B cell (primary cell): ENCODE measurements at regions not wholly inside any gene's neighbourhood (a gene's known extent, or its start where the extent isn't known, plus 50 kb on each side); places are given as distances from the start of the nearest gene placed in this dataset.

Experiments used
- ATAC-seq: fragments of 200-7000 bp; cut with Tn5 transposase; one replicate; pipeline ENCODE4 v1.10.0; 2021; ENCODE audit warnings: low read depth, mild to moderate bottlenecking, moderate number of reproducible peaks, moderate library complexity
- CTCF ChIA-PET: fragments of 350-600 bp; sonication (Branson Sonifier 250); formaldehyde crosslinking; loops from one replicate; lab custom pipeline; 2021; ENCODE audit warnings: antibody characterized with exemption, inconsistent platforms; lab: Charles Lee
- POLR2A ChIA-PET: fragments of 350-600 bp; sonication (Branson Sonifier 250); formaldehyde crosslinking; loops from one replicate; lab custom pipeline; 2021; ENCODE audit warnings: antibody characterized with exemption; lab: Charles Lee
- DNase-seq: peaks from one replicate; pipeline ENCODE4 v3.0.0; 2013
- H2AFZ ChIP-seq: 2 replicates; pipeline ENCODE4 v1.6.1; 2012; ENCODE audit warnings: mild to moderate bottlenecking, low read depth, low read length; ENCODE audit not compliant: insufficient read depth, poor library complexity, severe bottlenecking
- H3K27ac ChIP-seq, 2 donors: 1 replicate in 1 of 2; 2 replicates in 1 of 2; pipeline ENCODE4 v1.5.1; 2012 to 2013; ENCODE audit warnings: low read length in 2 of 2, mild to moderate bottlenecking in 2 of 2, moderate library complexity in 1 of 2
- H3K27me3 ChIP-seq, 4 experiments: fragments of 200-600 bp in 1 of 4; sonication (generic) in 1 of 4; replicated peaks in 1 of 4; 1 replicate in 2 of 4; 2 replicates in 2 of 4; pipeline versions ENCODE4 v1.6.1 to v1.7.0; 2013 to 2016; ENCODE audit warnings: low read length in 3 of 4, mild to moderate bottlenecking in 2 of 4, mixed read lengths in 1 of 4, moderate library complexity in 1 of 4; ENCODE audit not compliant: insufficient read depth in 4 of 4, control insufficient read depth in 3 of 4; ENCODE audit errors: control extremely low read depth in 1 of 4
- H3K36me3 ChIP-seq, 2 experiments: replicated peaks in 1 of 2; 1 replicate in 1 of 2; 2 replicates in 1 of 2; pipeline versions ENCODE4 v1.6.1 to v1.7.1; 2013; ENCODE audit warnings: low read length in 1 of 2; ENCODE audit not compliant: insufficient read depth in 2 of 2, control insufficient read depth in 1 of 2; ENCODE audit errors: control extremely low read depth in 1 of 2, extremely low read depth in 1 of 2
- H3K4me1 ChIP-seq, 2 donors: fragments of 200-600 bp in 1 of 2; sonication (generic) in 1 of 2; 1 replicate in 1 of 2; 2 replicates in 1 of 2; pipeline versions ENCODE4 v1.5.1 to v1.6.1; 2013 to 2017; ENCODE audit warnings: low read length in 2 of 2; ENCODE audit not compliant: control insufficient read depth in 2 of 2, insufficient read depth in 2 of 2
- H3K4me2 ChIP-seq: replicated peaks from 2 replicates; pipeline ENCODE3; 2012; ENCODE audit warnings: mild to moderate bottlenecking, low read depth, low read length; ENCODE audit not compliant: poor library complexity, severe bottlenecking
- H3K4me3 ChIP-seq, 5 experiments: fragments of 200-600 bp in 1 of 5; sonication (generic) in 1 of 5; 1 replicate in 3 of 5; 2 replicates in 2 of 5; pipeline versions ENCODE4 v1.5.1 to v1.7.0; 2011 to 2016; ENCODE audit warnings: low read length in 4 of 5, mild to moderate bottlenecking in 4 of 5, low read depth in 2 of 5, control low read depth in 1 of 5, moderate library complexity in 1 of 5; ENCODE audit not compliant: insufficient read depth in 1 of 5; ENCODE audit errors: control extremely low read depth in 1 of 5, extremely low read depth in 1 of 5
- H3K79me2 ChIP-seq: fragments of 200-600 bp; sonication (generic); one replicate; pipeline ENCODE4 v1.6.0; 2016; ENCODE audit warnings: low read length; ENCODE audit not compliant: control insufficient read depth, insufficient read depth
- H3K9ac ChIP-seq: fragments of 200-600 bp; sonication (generic); 2 replicates; pipeline ENCODE4 v1.6.1; 2017; ENCODE audit warnings: mild to moderate bottlenecking, low read length, moderate library complexity
- H3K9me3 ChIP-seq, 3 donors: one replicate each; pipeline versions ENCODE4 v1.6.1 to v1.7.1; 2013; ENCODE audit warnings: low read length in 2 of 3; ENCODE audit not compliant: control insufficient read depth in 2 of 3, insufficient read depth in 1 of 3; ENCODE audit errors: control extremely low read depth in 1 of 3
- H4K20me1 ChIP-seq: 2 replicates; pipeline ENCODE4 v1.6.0; 2012; ENCODE audit warnings: mild to moderate bottlenecking, low read length; ENCODE audit not compliant: insufficient read depth, control insufficient read depth, poor library complexity, severe bottlenecking
- H3K27ac Mint-ChIP-seq: one replicate; pipeline ENCODE4 v1.8.0; 2021; ENCODE audit warnings: mixed read lengths
- H3K27me3 Mint-ChIP-seq: one replicate; pipeline ENCODE4 v1.8.0; 2021; ENCODE audit warnings: mixed read lengths
- H3K4me1 Mint-ChIP-seq: one replicate; pipeline ENCODE4 v1.8.0; 2021; ENCODE audit warnings: mixed read lengths
- H3K4me3 Mint-ChIP-seq: one replicate; pipeline ENCODE4 v1.8.0; 2021; ENCODE audit warnings: mixed read lengths
- H3K9me3 Mint-ChIP-seq: one replicate; pipeline ENCODE4 v1.8.0; 2022; ENCODE audit warnings: mixed read lengths; ENCODE audit not compliant: insufficient read depth
- EZH2 ChIP-seq: IDR thresholded peaks from 2 replicates; pipeline ENCODE4 v1.6.1; 2012; ENCODE audit warnings: borderline replicate concordance, low read depth, mild to moderate bottlenecking, moderate library complexity, low read length; ENCODE audit not compliant: insufficient read depth, poor library complexity, severe bottlenecking
- WGBS: methylation state at CpG from one replicate; pipeline ENCODE4 v1.1.5; 2013; ENCODE audit warnings: missing lambda C conversion rate; ENCODE audit not compliant: insufficient coverage; 5-methylcytosine and 5-hydroxymethylcytosine counted together
- intact Hi-C: fragments of 100-400 bp; cut with micrococcal nuclease; formaldehyde crosslinking; loops from one replicate; pipeline ENCODE4 v1.10.0; 2022
- TF ChIP-seq, protein P1 (sequence below): fragments of 200-600 bp; IDR thresholded peaks from one replicate; pipeline ENCODE4 v1.8.0; 2022; ENCODE audit warnings: antibody characterized with exemption, mild to moderate bottlenecking

- CTCF ChIA-PET, result no interaction called here
- no peaks in the 10 kb centered on the region for H3K9me3 Mint-ChIP-seq
- no peaks in the 10 kb centered on the region for H3K4me1 ChIP-seq
- DNase-seq (no peak), ATAC-seq (no peak)
- no peaks in the 10 kb centered on the region for H3K27me3 ChIP-seq
- H3K36me3 ChIP-seq, result no peaks in the 10 kb centered on the region
- no peak overlapping the region for H3K4me2 ChIP-seq
- no peak overlapping the region for H3K27ac Mint-ChIP-seq
- H4K20me1 ChIP-seq, result no peaks in the 10 kb centered on the region
- no peak for TF ChIP-seq EZH2
- TF ChIP-seq, protein P1, sequence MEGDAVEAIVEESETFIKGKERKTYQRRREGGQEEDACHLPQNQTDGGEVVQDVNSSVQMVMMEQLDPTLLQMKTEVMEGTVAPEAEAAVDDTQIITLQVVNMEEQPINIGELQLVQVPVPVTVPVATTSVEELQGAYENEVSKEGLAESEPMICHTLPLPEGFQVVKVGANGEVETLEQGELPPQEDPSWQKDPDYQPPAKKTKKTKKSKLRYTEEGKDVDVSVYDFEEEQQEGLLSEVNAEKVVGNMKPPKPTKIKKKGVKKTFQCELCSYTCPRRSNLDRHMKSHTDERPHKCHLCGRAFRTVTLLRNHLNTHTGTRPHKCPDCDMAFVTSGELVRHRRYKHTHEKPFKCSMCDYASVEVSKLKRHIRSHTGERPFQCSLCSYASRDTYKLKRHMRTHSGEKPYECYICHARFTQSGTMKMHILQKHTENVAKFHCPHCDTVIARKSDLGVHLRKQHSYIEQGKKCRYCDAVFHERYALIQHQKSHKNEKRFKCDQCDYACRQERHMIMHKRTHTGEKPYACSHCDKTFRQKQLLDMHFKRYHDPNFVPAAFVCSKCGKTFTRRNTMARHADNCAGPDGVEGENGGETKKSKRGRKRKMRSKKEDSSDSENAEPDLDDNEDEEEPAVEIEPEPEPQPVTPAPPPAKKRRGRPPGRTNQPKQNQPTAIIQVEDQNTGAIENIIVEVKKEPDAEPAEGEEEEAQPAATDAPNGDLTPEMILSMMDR, result no peak
- no peaks in the 10 kb centered on the region for H3K79me2 ChIP-seq
- no peaks in the 10 kb centered on the region for H3K9me3 ChIP-seq
- H2AFZ ChIP-seq, result no peak overlapping the region
- H3K4me3 ChIP-seq, result no peak overlapping the region
- 84% methylated on average over 3 of the region's 4 CpGs for WGBS
- H3K4me1 Mint-ChIP-seq, result no peaks in the 10 kb centered on the region
- intact Hi-C loops, result no loop called here
- H3K27me3 Mint-ChIP-seq, result peaks cover 3% of the 10 kb centered on the region
- H3K27ac ChIP-seq, result no peak overlapping the region
- POLR2A ChIA-PET, result no interaction called here
- H3K4me3 Mint-ChIP-seq, result no peak overlapping the region
- H3K9ac ChIP-seq, result no peak overlapping the region
Measured at GRCh38 chr7:11252011-11252607, 278.4 kb downstream of the PHF14 start.

GRCh38 chr7:11252705-11253272 is 279.1 kb downstream of the PHF14 start:
- Mint-ChIP-seq H3K4me1 (no peaks in the 10 kb centered on the region), H3K4me3 (no peak overlapping the region), H3K27ac (no peak overlapping the region), H3K27me3 (peaks cover 3% of the 10 kb centered on the region), H3K9me3 (no peaks in the 10 kb centered on the region)
- no peaks in the 10 kb centered on the region for H3K9me3 ChIP-seq
- CTCF ChIA-PET, result no interaction called here
- intact Hi-C loops, result no loop called here
- WGBS, result 43% methylated on average over 1 of the region's 3 CpGs
- TF ChIP-seq, protein P1, result no peak
- TF ChIP-seq EZH2, result no peak
- POLR2A ChIA-PET, result no interaction called here
- no peak overlapping the region for H3K4me2 ChIP-seq
- DNase-seq (no peak), ATAC-seq (no peak)
- H3K27me3 ChIP-seq, result no peaks in the 10 kb centered on the region
- no peak overlapping the region for H3K27ac ChIP-seq
- H4K20me1 ChIP-seq, result no peaks in the 10 kb centered on the region
- H3K4me1 ChIP-seq, result no peaks in the 10 kb centered on the region
- no peak overlapping the region for H3K4me3 ChIP-seq
- no peak overlapping the region for H3K9ac ChIP-seq
- no peak overlapping the region for H2AFZ ChIP-seq
- H3K36me3 ChIP-seq, result no peaks in the 10 kb centered on the region
- H3K79me2 ChIP-seq, result no peaks in the 10 kb centered on the region
